ENCODE measurements at regions not wholly inside any gene's neighbourhood (a gene's known extent, or its start where the extent isn't known, plus 50 kb on each side); places are given as distances from the start of the nearest gene placed in this dataset.

DNA sequence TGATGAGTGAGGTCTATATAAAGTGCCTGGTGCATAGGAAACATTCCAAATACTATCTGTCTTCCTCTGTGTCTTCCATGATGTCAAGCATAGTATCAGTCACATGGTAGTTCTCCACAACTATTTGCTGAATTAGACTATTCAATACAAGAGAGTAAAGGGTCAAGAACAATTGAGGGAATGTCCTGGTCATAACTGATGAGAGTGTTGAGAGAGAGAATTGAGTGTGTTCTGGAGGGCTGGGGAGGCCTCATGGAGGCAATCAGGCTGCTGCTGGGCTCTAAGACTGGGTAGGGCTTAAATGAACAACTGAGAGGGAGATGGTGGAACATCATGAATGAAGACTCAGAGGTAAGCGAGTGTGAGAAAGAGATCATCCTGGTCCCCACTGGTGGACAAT lies 433.7 kb upstream of the ONECUT1 start:
- Mint-ChIP-seq H3K27ac (no peak overlapping the region), H3K36me3 (ENCODE audit: low read depth) (no peaks in the 10 kb centered on the region), H3K4me1 (no peaks in the 10 kb centered on the region), H3K9me3 (no peaks in the 10 kb centered on the region), H3K27me3 (ENCODE audit: low read depth) (peaks cover 12% of the 10 kb centered on the region), H3K4me3 (no peak overlapping the region)
- TF ChIP-seq, protein P1, sequence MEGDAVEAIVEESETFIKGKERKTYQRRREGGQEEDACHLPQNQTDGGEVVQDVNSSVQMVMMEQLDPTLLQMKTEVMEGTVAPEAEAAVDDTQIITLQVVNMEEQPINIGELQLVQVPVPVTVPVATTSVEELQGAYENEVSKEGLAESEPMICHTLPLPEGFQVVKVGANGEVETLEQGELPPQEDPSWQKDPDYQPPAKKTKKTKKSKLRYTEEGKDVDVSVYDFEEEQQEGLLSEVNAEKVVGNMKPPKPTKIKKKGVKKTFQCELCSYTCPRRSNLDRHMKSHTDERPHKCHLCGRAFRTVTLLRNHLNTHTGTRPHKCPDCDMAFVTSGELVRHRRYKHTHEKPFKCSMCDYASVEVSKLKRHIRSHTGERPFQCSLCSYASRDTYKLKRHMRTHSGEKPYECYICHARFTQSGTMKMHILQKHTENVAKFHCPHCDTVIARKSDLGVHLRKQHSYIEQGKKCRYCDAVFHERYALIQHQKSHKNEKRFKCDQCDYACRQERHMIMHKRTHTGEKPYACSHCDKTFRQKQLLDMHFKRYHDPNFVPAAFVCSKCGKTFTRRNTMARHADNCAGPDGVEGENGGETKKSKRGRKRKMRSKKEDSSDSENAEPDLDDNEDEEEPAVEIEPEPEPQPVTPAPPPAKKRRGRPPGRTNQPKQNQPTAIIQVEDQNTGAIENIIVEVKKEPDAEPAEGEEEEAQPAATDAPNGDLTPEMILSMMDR (IDR thresholded peaks at IDR 0.05; ENCODE audit: unreplicated experiment in 3 of 3), result no peak

DNA sequence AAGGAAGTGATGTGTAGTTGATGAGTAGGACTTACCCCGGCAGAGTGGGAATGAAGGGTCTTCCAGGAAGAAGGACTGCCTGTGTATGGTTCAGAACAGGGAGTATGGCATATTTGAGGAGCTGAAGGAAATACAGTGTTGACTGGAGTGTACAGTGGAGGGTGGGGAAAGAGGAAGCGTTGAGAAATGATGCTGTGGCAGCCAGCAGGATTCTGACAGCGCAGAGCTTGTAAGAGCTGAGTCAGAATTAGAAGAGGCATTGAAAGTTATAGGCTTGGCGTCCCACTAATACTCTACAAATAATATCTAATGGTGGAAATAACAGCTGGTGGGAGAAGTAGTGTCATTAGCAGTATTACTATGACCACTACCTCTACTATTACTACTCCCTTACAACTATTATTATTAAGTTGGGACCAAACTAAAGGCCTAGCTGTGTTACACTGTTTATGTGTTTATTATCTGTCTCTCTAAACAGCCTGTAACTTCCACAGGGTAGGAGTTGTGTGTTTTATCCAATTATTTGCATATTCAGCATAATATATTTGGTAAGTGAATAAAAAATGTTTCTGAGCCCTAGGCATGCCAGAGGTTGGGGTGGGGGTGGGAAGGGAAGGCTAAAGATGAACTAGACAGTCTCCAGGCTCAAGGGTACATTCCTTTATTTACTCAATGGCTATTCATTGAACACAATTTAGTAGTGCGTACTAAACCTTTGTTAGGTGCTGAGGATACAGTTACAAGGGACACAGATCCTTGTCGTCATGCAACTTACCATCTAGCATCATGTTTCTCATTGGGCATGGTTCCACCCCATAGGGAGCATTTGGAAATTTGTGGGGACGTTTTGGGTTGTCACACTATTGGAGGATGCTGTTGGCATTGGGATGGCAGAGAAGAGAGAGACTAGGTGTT lies 428.8 kb upstream of the ONECUT1 start:
- no peak overlapping the region for H3K27ac Mint-ChIP-seq
- peaks cover 19% of the 10 kb centered on the region for H3K27me3 Mint-ChIP-seq (ENCODE audit: low read depth)
- no peaks in the 10 kb centered on the region for H3K4me1 Mint-ChIP-seq
- H3K9me3 Mint-ChIP-seq, result no peaks in the 10 kb centered on the region
- no peaks in the 10 kb centered on the region for H3K36me3 Mint-ChIP-seq (ENCODE audit: low read depth)
- TF ChIP-seq, protein P1 (IDR thresholded peaks at IDR 0.05; ENCODE audit: unreplicated experiment in 3 of 3), result no peak
- no peak overlapping the region for H3K4me3 Mint-ChIP-seq

DNA sequence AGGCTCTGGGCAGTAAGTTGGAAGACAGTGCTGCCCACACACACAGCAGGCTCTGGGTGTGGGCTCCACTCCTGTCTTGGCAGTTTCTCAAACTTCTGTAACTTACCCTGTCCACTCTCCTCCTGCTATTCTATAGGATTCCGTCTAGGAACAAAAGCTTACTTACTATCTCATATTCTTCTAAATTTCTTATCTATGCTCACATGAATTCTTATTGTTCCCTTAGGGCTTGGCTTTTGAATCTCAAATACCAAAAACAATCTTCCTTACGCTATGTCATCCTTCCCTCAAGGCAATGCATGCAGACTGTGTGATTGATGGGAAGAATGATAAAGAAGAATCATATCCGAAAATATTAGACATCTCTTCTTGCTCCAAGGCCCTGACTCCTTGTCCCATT lies 425.9 kb upstream of the ONECUT1 start:
- H3K4me3 Mint-ChIP-seq, result no peak overlapping the region
- H3K4me1 Mint-ChIP-seq, result no peaks in the 10 kb centered on the region
- TF ChIP-seq, protein P1 (IDR thresholded peaks at IDR 0.05; ENCODE audit: unreplicated experiment in 3 of 3), result no peak
- no peaks in the 10 kb centered on the region for H3K9me3 Mint-ChIP-seq
- peaks cover 15% of the 10 kb centered on the region for H3K27me3 Mint-ChIP-seq (ENCODE audit: low read depth)
- no peak overlapping the region for H3K27ac Mint-ChIP-seq
- H3K36me3 Mint-ChIP-seq (ENCODE audit: low read depth), result no peaks in the 10 kb centered on the region

- no peaks in the 10 kb centered on the region for H3K4me1 Mint-ChIP-seq
- H3K27ac Mint-ChIP-seq, result no peak overlapping the region
- H3K9me3 Mint-ChIP-seq, result no peaks in the 10 kb centered on the region
- no peak overlapping the region for H3K4me3 Mint-ChIP-seq
- peaks cover 11% of the 10 kb centered on the region for H3K27me3 Mint-ChIP-seq (ENCODE audit: low read depth)
- no peaks in the 10 kb centered on the region for H3K36me3 Mint-ChIP-seq (ENCODE audit: low read depth)
- TF ChIP-seq, protein P1 (IDR thresholded peaks at IDR 0.05; ENCODE audit: unreplicated experiment in 3 of 3), result no peak
Measured at GRCh38 chr15:53213336-53213735, 423.2 kb upstream of the ONECUT1 start.

DNA sequence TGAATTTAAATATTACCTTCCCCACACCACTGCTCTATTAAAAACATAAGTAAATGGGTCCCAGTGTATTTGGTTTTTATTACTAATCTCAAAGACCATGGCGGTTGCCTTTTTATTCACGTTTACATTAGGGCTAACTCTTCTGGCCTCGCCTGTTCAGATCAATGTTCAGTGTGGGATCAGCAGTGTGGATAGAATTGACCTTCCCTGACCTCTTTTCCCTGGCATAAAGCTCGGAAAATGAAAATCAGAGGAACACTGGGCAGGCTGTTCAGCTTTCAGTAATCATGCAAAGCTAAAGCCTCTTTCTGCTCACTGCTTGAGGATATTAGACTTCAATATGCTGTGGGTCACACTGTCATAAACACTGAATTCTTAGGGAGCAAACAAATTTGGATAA lies 422.6 kb upstream of the ONECUT1 start:
- Mint-ChIP-seq H3K9me3 (no peaks in the 10 kb centered on the region), H3K27ac (no peak overlapping the region), H3K27me3 (ENCODE audit: low read depth) (peaks cover 7% of the 10 kb centered on the region), H3K4me1 (no peaks in the 10 kb centered on the region), H3K36me3 (ENCODE audit: low read depth) (no peaks in the 10 kb centered on the region), H3K4me3 (no peak overlapping the region)
- TF ChIP-seq, protein P1 (IDR thresholded peaks at IDR 0.05; ENCODE audit: unreplicated experiment in 3 of 3), result no peak

DNA sequence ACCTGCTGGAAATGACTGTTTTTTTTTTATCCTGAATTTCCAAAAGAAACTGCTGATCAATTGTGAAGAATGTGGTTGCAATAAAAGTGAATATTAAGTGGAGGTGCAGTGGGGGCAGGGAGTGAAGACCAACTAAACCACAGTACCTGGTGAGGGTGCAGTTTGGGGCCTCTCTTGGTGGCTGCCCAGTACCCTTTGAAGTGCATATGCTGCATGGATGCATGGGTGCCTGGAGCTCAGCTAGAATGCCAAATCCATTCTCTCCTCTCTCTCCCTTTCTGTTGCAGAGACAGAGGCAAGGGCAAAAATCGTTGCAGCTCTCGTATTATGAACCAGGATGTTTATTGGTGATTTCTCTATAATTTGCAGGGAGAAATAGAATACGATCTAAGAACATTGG lies 420.5 kb upstream of the ONECUT1 start:
- TF ChIP-seq, protein P1 (IDR thresholded peaks at IDR 0.05; ENCODE audit: unreplicated experiment in 3 of 3), result no peak
- Mint-ChIP-seq H3K4me1 (no peaks in the 10 kb centered on the region), H3K4me3 (no peak overlapping the region), H3K27me3 (ENCODE audit: low read depth) (peaks cover 4% of the 10 kb centered on the region), H3K9me3 (no peaks in the 10 kb centered on the region), H3K27ac (no peak overlapping the region), H3K36me3 (ENCODE audit: low read depth) (no peaks in the 10 kb centered on the region)

Data from nephron (organoid).